Activated CD4-positive, alpha-beta T cell treated with anti-CD3 and anti-CD28 coated beads, Interleukin-2, amount 10 ng/mL, durations not matched to agents 24 days and 14 days (primary cell): ENCODE measurements at regions not wholly inside any gene's neighbourhood (a gene's known extent, or its start where the extent isn't known, plus 50 kb on each side); places are given as distances from the start of the nearest gene placed in this dataset.

Source experiments
- DNase-seq: peaks from one replicate; pipeline ENCODE4 v3.0.0; 2022
- H3K27ac Mint-ChIP-seq: one replicate; pipeline ENCODE4 v1.8.0; 2022; ENCODE audit warnings: mild to moderate bottlenecking, mixed read lengths
- H3K27me3 Mint-ChIP-seq: one replicate; pipeline ENCODE4 v1.8.0; 2022; ENCODE audit warnings: mixed read lengths
- H3K36me3 Mint-ChIP-seq: one replicate; pipeline ENCODE4 v1.8.0; 2022; ENCODE audit warnings: low read depth, mild to moderate bottlenecking, mixed read lengths
- H3K4me1 Mint-ChIP-seq: one replicate; pipeline ENCODE4 v1.8.0; 2021; ENCODE audit warnings: mixed read lengths
- H3K4me3 Mint-ChIP-seq: one replicate; pipeline ENCODE4 v1.8.0; 2022; ENCODE audit warnings: mild to moderate bottlenecking, moderate library complexity, mixed read lengths
- H3K9me3 Mint-ChIP-seq: one replicate; pipeline ENCODE4 v1.8.0; 2021; ENCODE audit warnings: mixed read lengths
- intact Hi-C: fragments of 100-400 bp; cut with micrococcal nuclease; formaldehyde crosslinking; loops from one replicate; pipeline ENCODE4 v1.15.1; 2023

- Mint-ChIP-seq H3K4me3 (no peak overlapping the region), H3K36me3 (no peaks in the 10 kb centered on the region), H3K4me1 (no peaks in the 10 kb centered on the region), H3K27me3 (no peaks in the 10 kb centered on the region), H3K9me3 (no peaks in the 10 kb centered on the region), H3K27ac (no peak overlapping the region)
- intact Hi-C loops: no loop called here
- no peak for DNase-seq
These were observed 226.9 kb upstream of the SEMA3D start for GRCh38 chr7:85413718-85414117.

DNA sequence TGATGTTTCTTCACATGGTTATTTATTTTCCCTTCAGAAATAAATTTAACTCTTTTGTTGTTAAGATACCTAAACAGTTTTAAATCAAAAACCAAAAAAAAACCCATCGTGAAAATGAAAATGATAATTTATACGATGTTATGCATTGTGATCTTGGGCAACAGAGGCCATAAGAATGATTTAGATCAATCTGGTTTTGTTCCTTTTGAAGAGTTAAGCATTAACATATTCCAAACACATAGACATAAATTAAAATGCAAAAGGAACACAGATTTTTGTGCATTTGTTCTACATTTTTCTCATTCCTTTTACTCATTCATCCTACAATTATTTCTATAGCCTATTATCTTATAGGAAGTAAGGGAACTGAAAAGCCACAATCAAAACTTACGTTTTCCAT, 226.1 kb upstream of the SEMA3D start:
- Mint-ChIP-seq H3K27ac (no peak overlapping the region), H3K4me3 (no peak overlapping the region), H3K36me3 (no peaks in the 10 kb centered on the region), H3K4me1 (no peaks in the 10 kb centered on the region), H3K9me3 (no peaks in the 10 kb centered on the region), H3K27me3 (no peaks in the 10 kb centered on the region)
- intact Hi-C loops: no loop called here
- DNase-seq: no peak

DNA sequence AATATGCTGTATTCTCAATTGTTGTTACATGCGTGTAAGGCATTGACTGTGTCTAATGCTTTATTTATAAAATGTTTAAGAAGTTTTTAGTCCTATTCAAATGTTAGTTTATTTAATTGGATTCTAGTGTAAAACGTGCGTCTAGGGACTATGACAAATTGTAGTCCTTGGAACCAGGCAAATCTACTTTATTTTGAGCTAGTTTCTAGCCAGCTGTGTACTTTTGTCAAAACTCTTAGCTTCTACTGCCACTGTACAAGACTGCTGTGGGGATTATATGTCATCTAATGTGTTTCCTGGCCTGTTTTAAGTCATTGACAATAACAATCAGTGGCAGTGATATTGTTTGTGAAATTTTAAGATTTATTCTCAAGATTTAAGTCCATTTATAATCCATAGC, 220.5 kb upstream of the SEMA3D start:
- no peak for DNase-seq
- Mint-ChIP-seq H3K9me3 (no peaks in the 10 kb centered on the region), H3K27ac (no peak overlapping the region), H3K4me3 (no peak overlapping the region), H3K36me3 (no peaks in the 10 kb centered on the region), H3K4me1 (no peaks in the 10 kb centered on the region), H3K27me3 (no peaks in the 10 kb centered on the region)
- intact Hi-C loops: no loop called here

GRCh38 chr7:85405016-85405902, 218.4 kb upstream of the SEMA3D start:
- Mint-ChIP-seq H3K27ac (no peak overlapping the region), H3K27me3 (no peaks in the 10 kb centered on the region), H3K36me3 (no peaks in the 10 kb centered on the region), H3K9me3 (no peaks in the 10 kb centered on the region), H3K4me3 (no peak overlapping the region), H3K4me1 (no peaks in the 10 kb centered on the region)
- intact Hi-C loops: no loop called here
- no peak for DNase-seq

- no peak overlapping the region for H3K4me3 Mint-ChIP-seq
- H3K27ac Mint-ChIP-seq: no peak overlapping the region
- H3K4me1 Mint-ChIP-seq: no peaks in the 10 kb centered on the region
- no peak for DNase-seq
- no peaks in the 10 kb centered on the region for H3K9me3 Mint-ChIP-seq
- no peaks in the 10 kb centered on the region for H3K36me3 Mint-ChIP-seq
- no peaks in the 10 kb centered on the region for H3K27me3 Mint-ChIP-seq
- intact Hi-C loops: no loop called here
These were observed 209.8 kb upstream of the SEMA3D start for GRCh38 chr7:85396676-85397075.

DNA sequence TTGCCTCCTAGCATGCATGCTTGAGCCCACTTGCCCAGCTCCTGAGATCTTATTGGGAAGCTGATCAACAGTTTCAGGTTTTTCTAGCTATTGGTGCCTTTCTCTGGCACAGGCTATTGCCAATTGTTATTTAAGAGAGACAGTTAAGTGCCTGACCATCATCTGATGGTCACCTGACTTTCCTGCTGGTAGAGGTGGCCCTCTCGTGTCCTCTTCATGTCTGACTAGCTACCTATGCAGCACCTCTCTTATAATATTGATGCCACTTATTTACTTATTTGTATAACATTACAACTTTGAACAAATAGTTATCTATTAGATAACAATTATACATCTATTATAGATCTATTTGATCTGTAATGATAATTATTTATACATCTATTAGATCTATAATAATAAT, 205.9 kb upstream of the SEMA3D start:
- no peak for DNase-seq
- no peak overlapping the region for H3K27ac Mint-ChIP-seq
- no peaks in the 10 kb centered on the region for H3K4me1 Mint-ChIP-seq
- H3K27me3 Mint-ChIP-seq: no peaks in the 10 kb centered on the region
- H3K4me3 Mint-ChIP-seq: no peak overlapping the region
- H3K9me3 Mint-ChIP-seq: no peaks in the 10 kb centered on the region
- intact Hi-C loops: no loop called here
- no peaks in the 10 kb centered on the region for H3K36me3 Mint-ChIP-seq

GRCh38 chr7:85392326-85392725, 205.5 kb upstream of the SEMA3D start:
- intact Hi-C loops: no loop called here
- H3K4me1 Mint-ChIP-seq: no peaks in the 10 kb centered on the region
- H3K9me3 Mint-ChIP-seq: no peaks in the 10 kb centered on the region
- H3K27me3 Mint-ChIP-seq: no peaks in the 10 kb centered on the region
- DNase-seq: no peak
- no peak overlapping the region for H3K4me3 Mint-ChIP-seq
- H3K27ac Mint-ChIP-seq: no peak overlapping the region
- H3K36me3 Mint-ChIP-seq: no peaks in the 10 kb centered on the region

DNA sequence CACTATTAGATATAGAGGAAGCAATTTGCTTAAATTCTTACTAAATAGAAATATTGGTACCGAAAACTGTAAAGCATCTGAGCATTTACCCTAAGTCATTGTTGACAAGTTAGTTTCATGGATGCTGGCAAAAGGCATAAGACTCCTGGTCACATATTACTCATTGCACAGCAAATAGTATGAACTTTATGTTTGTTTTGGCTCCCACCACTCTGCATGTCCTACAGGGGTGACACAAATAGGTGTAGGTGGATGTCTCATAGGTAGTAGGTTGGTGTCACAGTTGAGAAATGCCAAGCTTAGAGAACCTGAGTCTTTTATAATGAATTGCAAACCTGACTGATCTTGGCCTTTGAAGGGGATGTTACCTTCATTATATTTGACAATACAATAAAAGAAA, 199.6 kb upstream of the SEMA3D start:
- Mint-ChIP-seq H3K9me3 (no peaks in the 10 kb centered on the region), H3K27me3 (no peaks in the 10 kb centered on the region), H3K27ac (no peak overlapping the region), H3K4me1 (no peaks in the 10 kb centered on the region), H3K4me3 (no peak overlapping the region), H3K36me3 (no peaks in the 10 kb centered on the region)
- no peak for DNase-seq
- intact Hi-C loops: no loop called here

- H3K36me3 Mint-ChIP-seq: no peaks in the 10 kb centered on the region
- H3K4me1 Mint-ChIP-seq: no peaks in the 10 kb centered on the region
- no peaks in the 10 kb centered on the region for H3K27me3 Mint-ChIP-seq
- H3K27ac Mint-ChIP-seq: no peak overlapping the region
- DNase-seq: no peak
- no peaks in the 10 kb centered on the region for H3K9me3 Mint-ChIP-seq
- intact Hi-C loops: no loop called here
- H3K4me3 Mint-ChIP-seq: no peak overlapping the region
These were observed 197.5 kb upstream of the SEMA3D start for GRCh38 chr7:85384392-85384791.

GRCh38 chr7:85381212-85381611, 194.4 kb upstream of the SEMA3D start:
- Mint-ChIP-seq H3K27me3 (no peaks in the 10 kb centered on the region), H3K27ac (no peak overlapping the region), H3K4me1 (no peaks in the 10 kb centered on the region), H3K36me3 (no peaks in the 10 kb centered on the region), H3K9me3 (no peaks in the 10 kb centered on the region), H3K4me3 (no peak overlapping the region)
- DNase-seq: no peak
- intact Hi-C loops: no loop called here

- H3K27me3 Mint-ChIP-seq: no peaks in the 10 kb centered on the region
- no peak overlapping the region for H3K4me3 Mint-ChIP-seq
- DNase-seq: no peak
- H3K4me1 Mint-ChIP-seq: no peaks in the 10 kb centered on the region
- intact Hi-C loops: no loop called here
- no peaks in the 10 kb centered on the region for H3K9me3 Mint-ChIP-seq
- no peaks in the 10 kb centered on the region for H3K36me3 Mint-ChIP-seq
- no peak overlapping the region for H3K27ac Mint-ChIP-seq
These were observed 189.7 kb upstream of the SEMA3D start for GRCh38 chr7:85376589-85376988.

GRCh38 chr7:85356916-85357315, 170.1 kb upstream of the SEMA3D start:
- H3K9me3 Mint-ChIP-seq: no peaks in the 10 kb centered on the region
- intact Hi-C loops: no loop called here
- H3K27ac Mint-ChIP-seq: no peak overlapping the region
- no peaks in the 10 kb centered on the region for H3K27me3 Mint-ChIP-seq
- DNase-seq: no peak
- no peak overlapping the region for H3K4me3 Mint-ChIP-seq
- no peaks in the 10 kb centered on the region for H3K36me3 Mint-ChIP-seq
- H3K4me1 Mint-ChIP-seq: no peaks in the 10 kb centered on the region

- Mint-ChIP-seq H3K36me3 (no peaks in the 10 kb centered on the region), H3K9me3 (no peaks in the 10 kb centered on the region)
These were observed 156.6 kb upstream of the SEMA3D start for GRCh38 chr7:85343484-85343883.

DNA sequence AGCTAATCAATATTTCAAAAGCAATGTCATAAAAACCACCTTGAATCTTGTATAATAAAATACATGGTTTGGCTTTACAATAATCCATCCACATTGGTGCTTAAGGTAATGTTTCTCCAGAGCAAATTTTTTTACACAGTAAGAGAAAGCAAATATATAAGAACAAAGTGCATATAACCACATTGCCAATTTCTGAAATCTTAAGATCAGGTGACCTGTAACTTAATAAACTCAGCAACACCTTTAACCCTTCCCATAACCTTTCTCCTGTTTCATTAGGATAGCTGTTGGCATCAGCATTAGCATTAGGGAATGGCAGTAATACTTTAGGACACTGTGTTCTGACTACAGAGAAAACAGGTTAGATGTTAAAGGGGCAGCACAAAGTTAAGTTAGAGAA, 155.9 kb upstream of the SEMA3D start:
- H3K27ac Mint-ChIP-seq: no peak overlapping the region
- no peaks in the 10 kb centered on the region for H3K36me3 Mint-ChIP-seq
- H3K4me3 Mint-ChIP-seq: no peak overlapping the region
- no peak for DNase-seq
- H3K4me1 Mint-ChIP-seq: no peaks in the 10 kb centered on the region
- H3K9me3 Mint-ChIP-seq: no peaks in the 10 kb centered on the region
- H3K27me3 Mint-ChIP-seq: no peaks in the 10 kb centered on the region
- intact Hi-C loops: no loop called here

More at GRCh38 chr7:85343484-85343883, 156.6 kb upstream of the SEMA3D start:
- Mint-ChIP-seq H3K4me1 (no peaks in the 10 kb centered on the region), H3K4me3 (no peak overlapping the region), H3K27ac (no peak overlapping the region), H3K27me3 (no peaks in the 10 kb centered on the region)
- intact Hi-C loops: no loop called here
- no peak for DNase-seq

DNA sequence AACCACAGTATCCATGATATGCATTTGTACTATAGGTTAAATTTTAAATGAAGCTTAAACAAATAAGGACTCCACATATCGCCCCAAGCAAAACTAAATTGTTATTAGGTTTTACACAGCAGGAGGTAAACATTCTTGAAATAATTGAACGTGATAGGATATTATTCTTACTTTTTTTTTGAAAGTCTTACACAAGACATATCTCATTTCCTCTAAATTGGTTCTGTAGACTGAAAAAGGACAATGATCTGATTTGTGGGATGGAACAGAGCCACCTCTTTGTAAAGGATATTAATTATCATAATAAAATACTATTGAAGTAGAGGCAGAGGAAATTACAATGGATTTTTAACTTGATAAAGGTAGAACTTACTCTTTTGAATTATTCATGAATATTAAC, 155.1 kb upstream of the SEMA3D start:
- intact Hi-C loops: no loop called here

More for the DNA sequence above, 155.1 kb upstream of the SEMA3D start:
- H3K4me1 Mint-ChIP-seq: no peaks in the 10 kb centered on the region
- no peak overlapping the region for H3K4me3 Mint-ChIP-seq
- H3K36me3 Mint-ChIP-seq: no peaks in the 10 kb centered on the region
- DNase-seq: no peak
- H3K27me3 Mint-ChIP-seq: no peaks in the 10 kb centered on the region
- H3K9me3 Mint-ChIP-seq: no peaks in the 10 kb centered on the region
- no peak overlapping the region for H3K27ac Mint-ChIP-seq
